ENCODE measurements at regions not wholly inside any gene's neighbourhood (a gene's known extent, or its start where the extent isn't known, plus 50 kb on each side); places are given as distances from the start of the nearest gene placed in this dataset.

DNA sequence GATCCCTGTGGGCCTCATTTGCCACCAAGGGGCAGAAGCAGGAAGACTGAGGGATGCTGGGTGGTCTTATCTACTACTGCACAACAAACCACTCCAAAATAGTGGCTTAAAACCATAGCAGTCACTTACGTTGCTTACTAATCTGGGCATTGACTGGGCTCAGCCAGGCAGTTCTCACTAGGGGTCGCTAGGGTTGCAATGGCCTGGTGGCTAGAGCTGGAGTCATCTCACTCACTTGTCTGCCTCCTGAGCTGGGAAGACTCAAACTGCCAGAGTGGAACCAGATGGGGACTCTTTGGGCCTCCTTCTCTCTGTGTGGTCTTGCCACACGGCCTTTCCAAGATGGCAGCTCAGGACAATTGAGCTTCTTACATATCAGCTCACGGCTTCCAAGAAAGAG lies 216.3 kb upstream of the BCOR start:
- no peak for DNase-seq (ENCODE audit: low read depth in 1 of 2, low spot score in 1 of 2)

DNA sequence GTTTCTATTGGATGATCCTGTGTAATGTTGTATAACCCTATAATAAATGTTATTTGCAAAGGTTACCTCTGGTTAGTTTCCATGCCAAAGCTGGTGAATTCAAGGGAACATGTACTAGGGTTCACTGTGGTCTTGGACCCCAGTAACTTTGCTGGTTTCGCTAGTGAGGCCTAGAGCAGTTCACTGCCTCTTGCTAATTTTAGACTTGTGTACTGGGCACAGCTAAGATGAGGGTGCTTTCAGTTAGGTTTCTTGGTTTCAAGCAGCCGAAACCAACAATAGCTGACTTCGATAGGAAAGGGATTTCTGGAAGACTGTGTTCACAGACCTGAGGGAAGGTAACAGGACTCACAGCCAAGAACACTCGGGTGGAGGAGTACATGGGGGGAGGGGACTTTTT lies 215.5 kb upstream of the BCOR start:
- Histone ChIP-seq H3K4me3 (replicated peaks; ENCODE audit: insufficient read depth, low read length) (no peak overlapping the region), H3K27me3 (ENCODE audit: insufficient read depth, poor library complexity, severe bottlenecking) (no peaks in the 10 kb centered on the region), H3K27ac (replicated peaks) (no peak overlapping the region)
- TF ChIP-seq GABPA (IDR thresholded peaks at IDR 0.05; ENCODE audit: low read depth) (no peak), SPI1 (IDR thresholded peaks at IDR 0.05; ENCODE audit: borderline replicate concordance, low read depth) (no peak), POLR2AphosphoS5 (IDR thresholded peaks at IDR 0.05; ENCODE audit: low read depth) (no peak)
- TF ChIP-seq, protein P1, sequence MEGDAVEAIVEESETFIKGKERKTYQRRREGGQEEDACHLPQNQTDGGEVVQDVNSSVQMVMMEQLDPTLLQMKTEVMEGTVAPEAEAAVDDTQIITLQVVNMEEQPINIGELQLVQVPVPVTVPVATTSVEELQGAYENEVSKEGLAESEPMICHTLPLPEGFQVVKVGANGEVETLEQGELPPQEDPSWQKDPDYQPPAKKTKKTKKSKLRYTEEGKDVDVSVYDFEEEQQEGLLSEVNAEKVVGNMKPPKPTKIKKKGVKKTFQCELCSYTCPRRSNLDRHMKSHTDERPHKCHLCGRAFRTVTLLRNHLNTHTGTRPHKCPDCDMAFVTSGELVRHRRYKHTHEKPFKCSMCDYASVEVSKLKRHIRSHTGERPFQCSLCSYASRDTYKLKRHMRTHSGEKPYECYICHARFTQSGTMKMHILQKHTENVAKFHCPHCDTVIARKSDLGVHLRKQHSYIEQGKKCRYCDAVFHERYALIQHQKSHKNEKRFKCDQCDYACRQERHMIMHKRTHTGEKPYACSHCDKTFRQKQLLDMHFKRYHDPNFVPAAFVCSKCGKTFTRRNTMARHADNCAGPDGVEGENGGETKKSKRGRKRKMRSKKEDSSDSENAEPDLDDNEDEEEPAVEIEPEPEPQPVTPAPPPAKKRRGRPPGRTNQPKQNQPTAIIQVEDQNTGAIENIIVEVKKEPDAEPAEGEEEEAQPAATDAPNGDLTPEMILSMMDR (IDR thresholded peaks at IDR 0.05; ENCODE audit: insufficient read depth, low read length), result no peak
- TF ChIP-seq, protein P2, sequence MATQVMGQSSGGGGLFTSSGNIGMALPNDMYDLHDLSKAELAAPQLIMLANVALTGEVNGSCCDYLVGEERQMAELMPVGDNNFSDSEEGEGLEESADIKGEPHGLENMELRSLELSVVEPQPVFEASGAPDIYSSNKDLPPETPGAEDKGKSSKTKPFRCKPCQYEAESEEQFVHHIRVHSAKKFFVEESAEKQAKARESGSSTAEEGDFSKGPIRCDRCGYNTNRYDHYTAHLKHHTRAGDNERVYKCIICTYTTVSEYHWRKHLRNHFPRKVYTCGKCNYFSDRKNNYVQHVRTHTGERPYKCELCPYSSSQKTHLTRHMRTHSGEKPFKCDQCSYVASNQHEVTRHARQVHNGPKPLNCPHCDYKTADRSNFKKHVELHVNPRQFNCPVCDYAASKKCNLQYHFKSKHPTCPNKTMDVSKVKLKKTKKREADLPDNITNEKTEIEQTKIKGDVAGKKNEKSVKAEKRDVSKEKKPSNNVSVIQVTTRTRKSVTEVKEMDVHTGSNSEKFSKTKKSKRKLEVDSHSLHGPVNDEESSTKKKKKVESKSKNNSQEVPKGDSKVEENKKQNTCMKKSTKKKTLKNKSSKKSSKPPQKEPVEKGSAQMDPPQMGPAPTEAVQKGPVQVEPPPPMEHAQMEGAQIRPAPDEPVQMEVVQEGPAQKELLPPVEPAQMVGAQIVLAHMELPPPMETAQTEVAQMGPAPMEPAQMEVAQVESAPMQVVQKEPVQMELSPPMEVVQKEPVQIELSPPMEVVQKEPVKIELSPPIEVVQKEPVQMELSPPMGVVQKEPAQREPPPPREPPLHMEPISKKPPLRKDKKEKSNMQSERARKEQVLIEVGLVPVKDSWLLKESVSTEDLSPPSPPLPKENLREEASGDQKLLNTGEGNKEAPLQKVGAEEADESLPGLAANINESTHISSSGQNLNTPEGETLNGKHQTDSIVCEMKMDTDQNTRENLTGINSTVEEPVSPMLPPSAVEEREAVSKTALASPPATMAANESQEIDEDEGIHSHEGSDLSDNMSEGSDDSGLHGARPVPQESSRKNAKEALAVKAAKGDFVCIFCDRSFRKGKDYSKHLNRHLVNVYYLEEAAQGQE (IDR thresholded peaks at IDR 0.05; ENCODE audit: insufficient replicate concordance, low read depth), result no peak
- no peak for DNase-seq (ENCODE audit: low read depth in 1 of 2, low spot score in 1 of 2)

More for the DNA sequence above, 216.3 kb upstream of the BCOR start:
- TF ChIP-seq GABPA (IDR thresholded peaks at IDR 0.05; ENCODE audit: low read depth) (no peak), SPI1 (IDR thresholded peaks at IDR 0.05; ENCODE audit: borderline replicate concordance, low read depth) (no peak)
- TF ChIP-seq, protein P1 (IDR thresholded peaks at IDR 0.05; ENCODE audit: insufficient read depth, low read length), result no peak
- Histone ChIP-seq H3K27me3 (ENCODE audit: insufficient read depth, poor library complexity, severe bottlenecking) (no peaks in the 10 kb centered on the region), H3K27ac (replicated peaks) (no peak overlapping the region), H3K4me3 (replicated peaks; ENCODE audit: insufficient read depth, low read length) (no peak overlapping the region)

DNA sequence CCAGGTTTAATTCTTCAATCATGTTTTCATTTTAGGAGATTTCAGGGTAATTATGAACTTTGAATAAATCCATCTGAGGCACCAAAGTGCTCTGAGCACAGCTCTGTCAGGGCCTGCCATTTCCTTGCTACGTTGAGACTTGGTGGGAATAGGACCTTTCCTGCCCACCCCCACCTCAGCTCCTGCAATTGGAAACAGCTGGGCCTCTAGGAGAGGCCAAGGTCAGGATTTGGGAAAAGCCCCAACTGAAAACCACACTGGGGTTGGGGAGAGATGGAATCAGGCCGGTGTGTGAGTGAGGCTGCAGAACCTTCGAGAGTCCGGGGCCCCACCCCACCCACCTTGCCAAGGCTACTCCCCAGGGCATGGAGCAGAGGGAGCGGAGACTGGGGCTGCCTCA lies 212.7 kb upstream of the BCOR start:
- TF ChIP-seq, protein P1 (IDR thresholded peaks at IDR 0.05; ENCODE audit: insufficient read depth, low read length), result no peak
- TF ChIP-seq POLR2AphosphoS5 (IDR thresholded peaks at IDR 0.05; ENCODE audit: low read depth) (no peak), GABPA (IDR thresholded peaks at IDR 0.05; ENCODE audit: low read depth) (no peak), SPI1 (IDR thresholded peaks at IDR 0.05; ENCODE audit: borderline replicate concordance, low read depth) (no peak)
- TF ChIP-seq, protein P2 (IDR thresholded peaks at IDR 0.05; ENCODE audit: insufficient replicate concordance, low read depth), result no peak
- H3K4me3 ChIP-seq (replicated peaks; ENCODE audit: insufficient read depth, low read length), result no peak overlapping the region
- no peak overlapping the region for H3K27ac ChIP-seq (replicated peaks)
- DNase-seq (ENCODE audit: low read depth in 1 of 2, low spot score in 1 of 2), result no peak
- H3K27me3 ChIP-seq (ENCODE audit: insufficient read depth, poor library complexity, severe bottlenecking), result no peaks in the 10 kb centered on the region

DNA sequence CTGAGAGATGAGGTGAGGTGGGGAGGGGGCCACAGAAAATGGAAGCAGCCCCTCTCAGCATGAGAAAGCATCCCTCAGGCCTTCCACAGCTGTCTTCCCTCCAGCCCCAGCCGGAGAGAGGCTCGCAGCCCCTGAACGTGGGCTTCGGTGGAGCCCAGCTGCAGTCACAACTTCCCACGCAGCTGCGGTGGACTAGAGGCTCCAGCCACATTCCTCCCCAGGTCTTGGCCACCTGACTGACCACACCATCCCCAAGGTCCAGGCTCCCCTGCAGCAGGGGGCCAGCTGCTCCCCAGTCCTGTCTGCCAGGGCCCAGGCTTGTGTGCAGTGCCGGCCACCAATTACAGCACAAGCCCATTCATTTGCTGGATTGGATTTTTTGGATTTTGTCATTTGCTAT lies 212.3 kb upstream of the BCOR start:
- TF ChIP-seq, protein P2 (IDR thresholded peaks at IDR 0.05; ENCODE audit: insufficient replicate concordance, low read depth), result no peak
- TF ChIP-seq SPI1 (IDR thresholded peaks at IDR 0.05; ENCODE audit: borderline replicate concordance, low read depth) (no peak), POLR2AphosphoS5 (IDR thresholded peaks at IDR 0.05; ENCODE audit: low read depth) (no peak), GABPA (IDR thresholded peaks at IDR 0.05; ENCODE audit: low read depth) (no peak)
- TF ChIP-seq, protein P1 (IDR thresholded peaks at IDR 0.05; ENCODE audit: insufficient read depth, low read length), result no peak
- Histone ChIP-seq H3K4me3 (replicated peaks; ENCODE audit: insufficient read depth, low read length) (no peak overlapping the region), H3K27ac (replicated peaks) (no peak overlapping the region), H3K27me3 (ENCODE audit: insufficient read depth, poor library complexity, severe bottlenecking) (no peaks in the 10 kb centered on the region)
- DNase-seq (ENCODE audit: low read depth in 1 of 2, low spot score in 1 of 2), result no peak
